ENCODE measurements at regions not wholly inside any gene's neighbourhood (a gene's known extent, or its start where the extent isn't known, plus 50 kb on each side); places are given as distances from the start of the nearest gene placed in this dataset.
"Not testable (repeated sequence)": the region's sequence is repeated elsewhere in the genome, so short reads cannot be mapped to it uniquely, and the experiment has no call there.

- DNase-seq: no peak
These were observed 263.8 kb upstream of the IGFBP7 start for GRCh38 chr4:57373991-57374390.

GRCh38 chr4:57371671-57372070 lies 261.5 kb upstream of the IGFBP7 start:
- no peak for DNase-seq

DNA sequence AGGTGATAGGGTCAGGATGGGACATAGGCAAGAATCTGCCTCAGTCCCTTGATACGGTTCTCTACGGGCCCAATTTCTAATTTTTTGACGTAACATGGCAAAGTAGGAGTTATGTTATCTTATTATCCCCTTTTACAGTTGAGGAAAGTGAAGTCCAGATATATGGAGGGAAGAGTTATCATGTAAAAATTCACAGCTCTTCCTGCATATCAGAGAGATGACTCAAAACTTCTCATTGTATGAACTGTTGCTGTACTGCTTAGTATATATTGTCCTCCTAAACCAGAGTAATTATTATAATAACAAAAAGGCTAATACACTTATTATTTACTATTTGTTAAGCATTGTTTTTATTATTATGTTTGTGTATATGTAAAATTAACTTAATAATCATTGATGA lies 260.5 kb upstream of the IGFBP7 start:
- no peak for DNase-seq

GRCh38 chr4:57369446-57369845 lies 259.3 kb upstream of the IGFBP7 start:
- no peak for DNase-seq

GRCh38 chr4:57364255-57364654 lies 254.1 kb upstream of the IGFBP7 start:
- no peak for DNase-seq

DNA sequence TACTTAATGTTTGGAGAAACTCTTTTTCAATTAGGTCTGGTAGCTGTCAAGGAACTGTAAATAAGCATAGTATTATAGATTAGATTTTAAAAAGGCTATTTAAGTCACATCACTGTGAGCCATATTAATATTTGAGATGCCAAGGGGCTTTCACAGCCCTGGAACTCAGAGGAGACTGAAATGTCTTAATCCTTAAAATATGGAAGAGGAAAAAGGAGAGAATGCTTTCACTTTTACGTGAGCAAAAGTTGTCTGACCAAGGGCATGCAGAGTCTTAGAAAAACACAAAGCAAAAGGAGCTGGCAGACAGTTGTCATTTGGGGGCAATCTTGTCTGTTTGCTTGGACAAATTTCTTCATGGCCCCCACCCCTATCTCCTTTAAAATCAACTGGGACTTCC lies 253.2 kb upstream of the IGFBP7 start:
- DNase-seq: no peak

DNA sequence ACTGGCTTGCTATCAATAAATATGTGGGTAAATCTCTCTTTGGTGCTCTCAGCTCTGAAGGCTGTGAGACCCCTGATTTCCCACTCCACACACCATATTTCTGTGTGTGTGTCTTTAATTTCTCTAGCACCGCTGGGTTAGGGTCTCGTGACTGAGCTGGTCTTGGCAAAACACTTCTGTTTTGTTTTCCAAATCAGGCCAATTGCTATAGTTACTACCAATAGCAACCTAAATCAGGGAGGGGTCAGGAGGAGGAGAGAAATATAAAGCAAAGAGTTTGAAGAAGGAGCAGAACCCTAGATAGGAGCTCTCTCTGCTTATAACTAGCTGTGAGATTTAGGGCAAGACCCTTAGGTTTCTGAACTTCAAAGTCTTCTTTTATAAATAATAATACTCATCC lies 250.5 kb upstream of the IGFBP7 start:
- no peak for DNase-seq

DNA sequence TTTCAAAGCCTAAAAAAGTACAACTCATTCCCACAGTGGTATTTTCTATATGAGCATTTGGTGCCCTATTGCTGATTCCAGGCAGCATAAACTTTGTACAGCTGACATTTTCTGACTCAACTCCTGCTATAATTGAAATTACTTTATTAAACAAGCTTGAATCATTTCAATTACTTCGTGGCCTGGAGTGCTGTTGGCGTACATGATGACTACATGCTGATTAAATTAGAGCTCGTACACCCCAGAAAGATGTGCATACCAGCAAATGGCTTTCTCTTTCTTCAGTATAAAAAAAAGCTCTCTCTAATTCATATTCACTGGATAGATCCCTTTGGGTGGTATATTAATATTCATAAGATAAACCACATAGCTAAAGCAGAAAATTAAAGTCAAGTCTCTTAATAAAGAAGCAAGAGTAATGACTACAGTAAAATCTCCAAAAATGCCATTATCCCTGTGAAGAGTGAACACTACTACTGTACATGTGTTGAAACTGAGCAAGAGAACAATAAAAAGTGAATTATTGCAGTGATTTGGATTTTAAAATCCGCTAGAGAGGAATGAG lies 245.0 kb upstream of the IGFBP7 start:
- DNase-seq: no peak

DNA sequence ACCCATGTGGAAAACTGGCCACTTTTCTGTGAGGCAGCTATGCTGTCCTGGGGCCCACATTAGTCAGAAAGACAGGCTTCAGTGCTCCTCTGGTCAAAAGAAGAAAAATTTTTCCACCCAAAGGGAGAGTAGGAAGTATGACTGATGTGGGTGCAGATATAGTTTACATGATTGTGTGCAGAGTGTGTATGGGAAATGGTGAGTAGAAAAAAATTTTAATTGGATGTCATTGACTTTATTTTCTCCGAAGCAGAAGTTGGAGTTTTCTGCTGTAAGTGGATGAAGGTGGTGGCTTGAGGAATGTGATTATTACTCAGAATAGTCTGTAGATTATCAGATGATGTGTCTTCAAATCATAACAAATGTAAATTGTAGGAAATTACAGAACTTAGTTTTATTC lies 241.5 kb upstream of the IGFBP7 start:
- no peak for DNase-seq

GRCh38 chr4:57344296-57344695 lies 234.1 kb upstream of the IGFBP7 start:
- DNase-seq: no peak

DNA sequence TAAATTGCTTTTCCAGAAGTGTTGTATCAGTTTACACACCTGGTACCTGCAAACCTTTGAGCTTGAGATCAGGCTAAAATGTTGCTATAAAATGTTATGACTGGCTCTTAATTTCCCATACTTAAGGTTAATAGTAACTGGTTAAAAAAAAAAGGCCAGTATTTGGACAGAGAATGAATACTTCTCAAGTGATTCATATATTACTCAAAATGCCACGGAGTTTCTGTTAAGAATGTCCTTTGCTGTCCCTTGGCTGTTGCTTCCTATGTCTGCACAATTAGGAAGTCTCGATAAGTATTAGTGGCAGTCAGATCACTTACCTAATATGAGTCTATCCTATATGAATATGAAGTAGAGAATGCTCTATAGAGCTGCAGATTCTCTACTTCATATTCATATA lies 232.2 kb upstream of the IGFBP7 start:
- no peak for DNase-seq

GRCh38 chr4:57338861-57339260 lies 228.7 kb upstream of the IGFBP7 start:
- DNase-seq: not testable (repeated sequence)

DNA sequence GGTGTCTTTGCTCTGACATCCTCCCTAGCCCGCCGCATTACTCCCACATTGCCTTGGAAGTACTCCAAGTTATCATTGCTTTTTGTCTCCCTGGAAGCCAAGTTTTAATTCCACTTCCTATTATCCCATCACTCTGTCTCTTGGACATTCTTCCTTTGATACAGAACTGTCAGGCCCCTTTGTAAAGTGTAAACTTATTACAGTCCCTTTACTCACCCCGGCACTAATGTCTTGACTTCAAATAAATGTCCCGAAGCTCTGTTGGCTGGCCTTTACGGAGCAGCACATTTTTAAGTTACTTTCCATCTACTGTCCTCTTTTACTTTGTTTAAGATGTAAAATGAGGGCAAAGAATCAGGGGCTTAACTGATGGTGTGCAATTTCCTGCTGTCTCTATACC lies 223.5 kb upstream of the IGFBP7 start:
- no peak for DNase-seq

- DNase-seq: no peak
These were observed 221.8 kb upstream of the IGFBP7 start for GRCh38 chr4:57331959-57332358.

DNA sequence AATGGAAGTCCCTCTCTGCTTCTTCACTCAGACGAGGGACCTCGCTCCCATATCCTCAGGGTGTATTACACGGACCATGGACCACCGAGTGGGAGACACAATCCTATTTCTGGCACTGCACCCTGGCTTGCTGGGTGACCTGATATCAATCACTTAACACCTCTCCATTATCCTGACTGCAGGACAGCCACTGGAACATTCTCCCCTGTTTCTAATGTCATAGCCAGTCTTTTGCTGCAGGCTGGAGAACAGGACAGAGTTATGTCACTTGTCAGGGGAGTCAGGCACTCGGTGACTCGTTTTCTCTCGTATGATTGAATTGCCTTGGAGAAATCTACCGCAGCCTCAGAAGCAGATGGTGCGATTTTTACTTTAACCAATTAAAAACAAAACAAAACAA lies 219.1 kb upstream of the IGFBP7 start:
- no peak for DNase-seq

- no peak for DNase-seq
These were observed 214.6 kb upstream of the IGFBP7 start for GRCh38 chr4:57324673-57325307.

DNA sequence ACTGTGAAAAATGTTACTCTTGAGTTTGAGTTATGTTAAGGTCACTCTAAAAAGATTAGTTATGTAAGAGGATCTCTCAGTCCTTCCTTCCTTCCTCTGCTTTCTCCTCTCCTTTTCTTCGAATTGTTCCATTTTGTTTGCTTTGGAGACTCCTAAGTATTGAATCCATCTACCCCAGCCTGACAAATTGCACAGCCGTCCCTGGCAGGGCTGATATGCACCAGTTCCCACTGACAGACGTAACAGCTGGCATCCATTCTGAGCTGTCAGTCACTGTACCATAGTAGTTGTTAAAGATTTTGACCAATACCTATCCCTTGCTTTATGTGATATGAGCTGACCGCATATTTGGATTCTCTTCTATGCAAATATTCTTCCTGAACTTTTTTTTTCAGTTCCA lies 210.7 kb upstream of the IGFBP7 start:
- no peak for DNase-seq

- DNase-seq: no peak
These were observed 210.0 kb upstream of the IGFBP7 start for GRCh38 chr4:57320217-57320616.

- DNase-seq: no peak
These were observed 208.5 kb upstream of the IGFBP7 start for GRCh38 chr4:57318703-57319102.

GRCh38 chr4:57314636-57315035 lies 204.5 kb upstream of the IGFBP7 start:
- DNase-seq: no peak

GRCh38 chr4:57312296-57312695 lies 202.1 kb upstream of the IGFBP7 start:
- DNase-seq: no peak

DNA sequence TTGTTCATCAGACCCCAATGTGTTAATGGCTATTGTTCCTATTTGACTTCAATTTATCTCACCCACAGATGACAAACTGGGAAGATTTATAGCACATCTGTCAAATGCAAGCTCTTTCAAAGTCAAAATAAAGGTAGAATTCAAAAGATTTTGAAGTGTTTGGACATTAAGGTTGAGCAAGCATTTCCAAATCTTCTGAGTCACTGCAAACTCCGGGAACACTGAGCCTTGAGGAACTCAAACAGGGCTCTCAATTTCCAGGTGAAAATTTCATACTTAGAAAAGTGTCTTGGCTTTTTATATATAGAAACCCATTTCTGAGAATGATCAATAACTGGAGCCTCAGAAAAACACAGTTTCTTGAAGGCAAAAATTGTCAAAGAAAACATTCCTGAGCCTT lies 199.5 kb upstream of the IGFBP7 start:
- DNase-seq: no peak

GRCh38 chr4:57308301-57308700 lies 198.1 kb upstream of the IGFBP7 start:
- no peak for DNase-seq

GRCh38 chr4:57305836-57306235 lies 195.7 kb upstream of the IGFBP7 start:
- no peak for DNase-seq

DNA sequence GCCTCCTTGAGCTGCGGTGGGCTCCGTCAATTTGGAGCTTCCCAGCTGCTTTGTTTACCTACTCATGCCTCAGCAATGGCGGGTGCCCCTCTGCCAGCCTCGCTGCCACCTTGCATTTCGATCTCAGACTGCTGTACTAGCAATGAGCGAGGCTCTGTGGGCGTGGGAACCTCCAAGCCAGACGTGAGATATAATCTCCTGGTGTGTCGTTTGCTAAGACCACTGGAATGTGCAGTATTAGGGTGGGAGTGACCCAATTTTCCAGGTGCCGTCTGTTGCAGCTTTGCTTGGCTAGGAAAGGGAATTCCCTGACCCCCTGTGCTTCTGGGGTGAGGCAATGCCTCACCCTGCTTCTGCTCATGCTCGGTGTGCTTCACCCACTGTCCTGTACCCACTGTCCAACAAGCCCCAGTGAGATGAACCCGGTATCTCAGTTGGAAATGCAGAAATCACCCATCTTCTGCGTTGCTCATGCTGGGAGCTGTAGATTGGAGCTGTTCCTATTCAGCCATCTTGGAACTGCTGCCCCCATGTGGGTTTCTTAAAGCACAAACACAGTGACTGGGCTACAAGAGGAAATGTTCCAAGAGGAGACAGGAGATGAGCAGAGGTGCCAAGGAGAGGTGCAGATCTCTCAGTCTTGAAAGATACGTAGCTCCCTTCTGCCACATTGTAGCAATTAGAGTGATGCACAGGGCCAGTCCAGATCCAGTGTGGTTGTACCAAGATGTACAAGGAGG lies 193.0 kb upstream of the IGFBP7 start:
- no peak for DNase-seq

Measured in hematopoietic multipotent progenitor cell treated with erythropoietin and hydrocortisone succinate and interleukin-3 and kit ligand, for 6 days (in vitro differentiated cells).